NCI-H1105 treated with DMSO at 0.1 percent for 48 hours (cell line): ENCODE measurements at regions not wholly inside any gene's neighbourhood (a gene's known extent, or its start where the extent isn't known, plus 50 kb on each side); places are given as distances from the start of the nearest gene placed in this dataset.
"Not testable (repeated sequence)": the region's sequence is repeated elsewhere in the genome, so short reads cannot be mapped to it uniquely, and the experiment has no call there.

ENCODE experiments used
- DNase-seq: peaks from one replicate; lab custom pipeline; 2025; lab: John Stamatoyannopoulos, UW

DNA sequence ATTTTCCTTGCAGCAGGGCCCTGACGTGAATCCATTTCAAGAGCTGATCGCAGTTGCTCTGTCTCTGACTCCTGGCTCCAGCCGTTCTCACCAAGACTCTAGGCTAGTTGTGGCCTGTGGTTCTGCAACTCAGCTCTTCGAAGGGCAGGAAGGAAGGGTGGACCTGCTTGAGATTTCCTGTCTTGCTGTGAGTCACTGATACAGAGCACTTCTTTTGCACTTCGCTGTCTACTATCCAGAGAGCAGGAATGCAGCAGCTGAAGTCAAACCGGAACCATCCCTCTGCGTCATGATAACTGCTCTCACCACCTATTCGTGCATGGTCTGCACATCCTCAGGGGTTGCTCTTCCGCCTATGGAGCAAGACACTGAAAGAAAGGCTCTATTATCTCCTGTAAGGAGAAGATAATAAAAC is 59.7 kb downstream of the RAP2B start:
- DNase-seq = no peak

DNA sequence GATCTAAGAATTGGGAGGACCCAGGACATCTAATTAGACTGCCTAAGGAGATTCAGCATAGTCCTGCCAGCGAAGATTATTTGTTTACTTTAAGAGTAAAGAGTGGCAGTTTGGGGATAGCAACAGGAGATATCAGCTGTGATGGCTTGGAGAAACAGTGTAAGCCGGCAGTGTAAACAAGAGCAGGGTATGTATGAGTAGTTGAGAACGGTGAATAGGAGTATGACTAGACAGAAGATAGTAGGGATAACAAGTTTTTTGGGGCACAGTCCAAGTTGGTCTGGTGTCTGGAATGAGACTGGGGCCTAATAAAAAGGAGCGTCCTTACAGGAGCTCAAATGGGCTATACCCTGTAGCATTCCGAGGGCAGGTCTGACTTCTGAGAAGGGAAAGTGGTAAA is 64.9 kb downstream of the RAP2B start:
- DNase-seq = not testable (repeated sequence)

DNA sequence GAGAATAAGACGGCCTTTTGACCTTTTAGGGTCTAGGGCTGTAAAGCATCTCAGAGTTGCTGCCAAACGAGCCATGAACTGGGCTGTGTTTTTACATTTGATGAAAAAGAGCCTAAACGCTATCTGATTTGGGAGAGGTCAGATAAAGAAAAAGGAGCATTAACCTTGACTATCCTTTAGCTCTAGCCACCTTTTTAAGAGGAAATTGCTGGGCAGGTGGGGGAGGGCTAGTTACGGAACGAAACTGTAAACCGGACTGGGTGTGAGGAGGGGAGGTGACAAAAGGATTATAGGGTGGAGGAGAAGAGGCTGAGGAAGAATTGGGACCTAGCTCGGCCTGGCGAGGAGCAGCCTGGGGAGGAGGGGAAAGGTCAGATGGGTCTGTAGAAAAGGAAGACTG is 68.4 kb downstream of the RAP2B start:
- not testable (repeated sequence) for DNase-seq

DNA sequence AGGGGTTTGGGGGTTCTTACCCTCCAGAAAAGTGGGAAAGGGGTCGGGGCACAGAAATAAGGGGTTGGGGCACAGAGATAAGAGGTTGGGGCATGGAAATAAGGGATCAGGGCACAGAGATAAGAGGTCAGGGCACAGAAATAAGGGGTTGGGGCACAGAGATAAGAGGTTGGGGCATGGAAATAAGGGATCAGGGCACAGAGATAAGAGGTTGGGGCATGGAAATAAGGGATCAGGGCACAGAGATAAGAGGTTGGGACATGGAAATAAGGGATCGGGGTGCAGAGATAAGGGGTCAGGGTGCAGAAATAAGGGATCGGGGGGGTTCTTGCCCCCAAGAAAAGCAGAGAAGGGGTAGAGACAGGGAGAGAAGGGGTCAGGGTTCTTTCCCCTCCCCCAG is 69.2 kb downstream of the RAP2B start:
- DNase-seq = not testable (repeated sequence)

DNA sequence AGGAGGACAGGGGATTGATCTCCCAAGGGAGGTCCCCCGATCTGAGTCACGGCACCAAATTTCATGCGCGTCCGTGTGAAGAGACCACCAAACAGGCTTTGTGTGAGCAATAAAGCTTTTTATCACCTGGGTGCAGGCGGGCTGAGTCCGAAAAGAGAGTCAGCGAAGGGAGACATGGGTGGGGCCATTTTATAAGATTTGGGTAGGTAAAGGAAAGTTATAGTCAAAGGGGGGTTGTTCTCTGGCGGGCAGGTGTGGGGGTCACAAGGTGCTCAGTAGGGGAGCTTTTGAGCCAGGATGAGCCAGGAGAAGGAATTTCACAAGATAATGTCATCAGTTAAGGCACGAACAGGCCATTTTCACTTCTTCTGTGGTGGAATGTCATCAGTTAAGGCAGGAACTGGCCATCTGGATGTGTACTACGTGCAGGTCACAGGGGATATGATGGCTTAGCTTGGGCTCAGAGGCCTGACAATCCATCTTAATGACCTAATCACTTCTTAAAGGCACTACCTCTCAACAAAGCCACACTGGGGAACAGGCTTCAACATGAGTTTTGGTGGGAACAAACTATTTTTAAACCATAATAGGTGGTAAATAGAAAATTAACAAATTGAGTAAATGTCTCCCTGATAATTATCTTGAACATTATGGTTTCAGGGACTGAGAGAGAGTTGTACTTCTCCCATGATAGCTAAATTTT is 70.2 kb downstream of the RAP2B start:
- DNase-seq = not testable (repeated sequence)

DNA sequence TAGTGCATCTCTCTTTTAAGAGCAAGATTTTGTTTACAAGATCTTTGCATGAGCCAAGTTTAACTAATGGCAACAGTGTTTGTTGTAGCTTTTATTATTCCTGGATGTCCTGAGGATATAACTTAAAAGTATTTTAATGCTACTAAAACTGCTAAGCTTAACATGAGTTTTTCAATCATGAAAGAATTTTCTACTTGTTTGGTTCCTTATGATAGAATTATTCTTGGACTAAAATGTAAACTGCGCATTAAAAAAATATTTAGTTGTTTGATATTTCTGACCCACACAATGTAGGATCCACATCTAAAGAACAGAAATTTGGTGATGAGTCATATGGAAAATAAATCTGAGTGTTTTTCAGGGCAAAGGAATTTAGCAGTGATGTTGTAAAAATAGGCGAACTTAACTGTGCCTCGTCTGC is 70.8 kb downstream of the RAP2B start:
- no peak for DNase-seq

DNA sequence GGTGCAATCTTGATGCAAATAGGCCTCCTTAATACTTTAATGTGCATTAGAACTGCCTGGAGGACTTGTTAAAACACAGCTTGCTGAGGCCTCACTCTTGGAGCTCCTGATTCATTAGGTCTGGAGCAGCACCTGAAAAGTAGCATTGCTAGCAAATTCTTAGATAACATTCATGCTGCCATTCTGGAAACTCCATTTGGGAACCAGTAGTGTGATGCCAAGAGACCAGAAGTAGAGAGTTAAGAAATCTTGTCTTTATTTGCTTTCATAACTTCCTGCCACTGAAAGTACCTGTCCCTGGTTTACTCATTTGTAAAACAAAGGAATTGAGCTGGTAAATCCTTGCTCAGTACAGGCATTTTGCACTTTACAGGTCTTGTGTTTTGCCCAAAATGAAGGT is 72.0 kb downstream of the RAP2B start:
- no peak for DNase-seq

DNA sequence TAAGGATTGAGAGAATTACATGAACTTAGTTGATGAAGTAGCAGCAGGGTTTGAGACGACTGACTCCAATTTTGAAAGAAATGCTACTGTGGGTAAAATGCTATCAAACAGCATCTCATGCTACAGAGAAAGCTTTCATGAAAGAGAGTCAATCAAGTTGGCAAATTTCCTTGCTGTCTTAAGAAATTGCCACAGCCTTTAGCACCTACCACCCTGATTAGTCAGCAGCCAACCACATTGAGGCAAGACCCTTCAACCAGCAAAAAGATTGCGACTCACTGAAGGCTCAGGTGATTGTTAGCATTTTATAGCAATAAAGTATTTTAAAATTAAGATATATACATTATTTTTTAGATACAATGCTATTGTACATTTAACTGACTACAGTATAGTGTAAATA is 80.9 kb downstream of the RAP2B start:
- DNase-seq = no peak

DNA sequence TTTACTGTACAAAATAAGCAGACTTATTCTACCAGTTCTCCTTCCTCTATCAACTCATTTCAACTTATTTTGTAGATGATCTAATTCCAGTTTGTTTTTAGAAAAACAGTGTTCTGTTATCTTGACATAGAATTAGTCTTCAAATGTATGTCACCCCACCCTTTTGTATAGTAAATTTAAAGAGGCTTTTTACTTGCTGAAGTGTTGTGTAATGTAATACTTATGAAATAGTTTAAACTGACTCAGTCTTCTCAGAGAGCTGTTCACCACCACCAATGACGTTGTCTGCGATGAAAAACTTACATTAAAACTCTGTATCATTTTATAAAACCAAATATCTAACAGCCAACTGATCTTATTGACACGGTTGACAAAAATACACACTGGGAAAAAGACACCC is 82.9 kb downstream of the RAP2B start:
- DNase-seq = no peak

DNA sequence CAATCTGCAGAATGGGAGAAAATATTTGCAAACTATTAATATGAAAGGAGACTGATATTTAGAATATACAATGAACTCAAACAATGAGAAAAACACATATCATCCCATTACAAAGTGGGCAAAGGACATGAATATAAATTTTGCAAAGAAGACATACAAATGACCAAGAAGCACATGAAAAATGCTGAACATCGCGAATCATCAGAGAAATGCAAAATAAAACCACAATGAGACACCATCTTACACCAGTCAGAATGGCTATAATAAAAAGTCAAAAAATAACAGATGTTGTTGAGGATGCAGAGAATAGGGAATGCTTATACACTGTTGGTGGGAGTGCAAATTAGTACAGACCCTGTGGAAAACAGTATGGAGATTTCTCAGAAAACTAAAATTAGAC is 83.6 kb downstream of the RAP2B start:
- DNase-seq = no peak

DNA sequence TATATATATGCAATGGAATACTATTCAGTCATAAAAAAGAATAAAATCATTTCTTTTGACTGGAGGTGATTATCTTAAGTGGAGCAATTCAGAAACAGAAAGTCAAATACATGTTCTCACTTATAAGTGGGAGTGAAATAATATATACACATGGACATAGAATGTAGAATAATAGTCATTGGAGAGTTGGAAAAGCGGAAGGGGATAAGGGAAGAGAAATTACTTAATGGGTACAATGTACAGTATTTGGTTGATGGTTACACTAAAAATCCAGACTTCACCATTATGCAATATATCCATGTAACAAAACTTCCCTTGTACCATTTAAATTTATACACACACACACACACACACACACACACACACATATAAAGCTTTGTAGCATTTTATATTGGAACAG is 84.3 kb downstream of the RAP2B start:
- DNase-seq = no peak

DNA sequence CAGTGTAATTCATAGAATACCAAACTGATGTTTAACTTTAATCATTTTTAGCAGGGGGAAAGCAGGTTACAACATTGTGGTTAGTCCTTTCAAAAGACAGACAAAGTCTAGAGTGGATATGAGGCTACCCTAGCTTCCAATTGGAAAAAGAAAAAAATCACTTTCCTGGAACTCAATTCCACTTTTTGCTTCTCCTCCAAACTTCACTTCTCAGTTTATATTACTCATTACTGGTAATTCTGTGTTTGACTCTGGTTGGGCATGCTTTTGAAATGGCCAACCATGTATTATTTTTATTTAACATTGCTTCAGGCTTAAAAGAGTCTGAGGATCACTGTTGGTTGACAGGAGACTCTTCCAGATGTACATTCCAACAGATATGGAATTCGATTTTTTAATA is 84.8 kb downstream of the RAP2B start:
- no peak for DNase-seq

DNA sequence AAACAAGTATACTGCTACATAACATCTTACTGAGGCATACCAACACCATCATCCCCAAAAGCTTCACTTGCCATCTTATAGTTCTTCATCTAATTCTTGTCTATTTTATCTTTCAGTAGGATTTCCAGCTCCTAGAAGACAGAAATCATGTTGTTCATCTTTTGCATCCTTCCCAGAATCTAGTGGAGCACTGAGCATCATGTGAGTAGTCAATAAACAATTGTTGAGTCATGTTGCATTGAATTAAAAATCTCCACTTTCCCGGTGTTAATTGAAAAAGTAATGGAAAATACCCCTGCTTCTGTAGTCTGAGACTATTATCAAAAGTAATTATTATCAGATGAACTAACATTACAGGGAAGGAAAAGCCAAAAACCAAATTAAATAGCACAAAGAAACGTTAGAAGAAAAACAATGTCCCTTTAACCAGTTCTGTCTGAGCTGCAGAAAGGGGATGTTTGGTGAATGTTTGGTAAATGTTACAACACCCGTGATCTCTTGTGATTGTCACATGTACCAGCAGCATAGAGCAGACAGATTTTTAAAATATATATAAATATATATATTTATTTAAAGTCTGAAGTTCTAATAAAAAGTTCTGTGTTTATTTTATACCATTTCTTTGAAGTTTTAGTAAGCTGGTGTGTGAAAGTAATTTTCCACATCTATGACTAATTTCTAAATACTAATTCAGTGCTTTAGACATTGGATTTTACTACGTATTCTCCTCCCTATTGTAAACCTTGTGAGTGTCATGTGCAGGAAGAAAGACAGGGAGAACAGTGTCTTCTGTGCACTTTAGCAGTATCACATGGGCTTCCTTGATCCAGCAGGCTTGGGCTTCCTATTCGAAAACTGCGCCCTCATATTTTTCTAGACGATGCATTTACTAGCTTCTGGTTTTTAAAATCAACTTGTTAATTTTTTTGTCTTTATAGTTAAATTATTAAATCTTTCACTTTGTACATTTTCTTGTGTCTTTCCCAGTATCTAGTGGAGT is 85.6 kb downstream of the RAP2B start:
- DNase-seq = no peak

DNA sequence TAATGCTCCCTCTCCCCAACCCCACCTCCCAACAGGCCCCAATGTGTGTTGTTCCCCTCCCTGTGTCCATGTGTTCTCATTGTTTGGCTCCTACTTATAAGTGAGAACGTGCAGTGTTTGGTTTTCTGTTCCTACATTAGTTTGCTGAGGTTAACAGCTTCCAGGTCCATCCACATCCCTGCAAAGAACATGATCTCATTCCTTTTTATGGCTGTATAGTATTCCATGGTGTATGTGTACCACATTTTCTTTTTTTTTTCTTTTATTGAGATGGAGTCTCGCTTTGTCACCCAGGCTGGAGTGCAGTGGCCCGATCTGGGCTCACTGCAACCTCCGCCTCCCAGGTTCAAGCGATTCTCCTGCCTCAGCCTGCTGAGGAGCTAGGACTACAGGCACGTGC is 86.8 kb downstream of the RAP2B start:
- DNase-seq = not testable (repeated sequence)

DNA sequence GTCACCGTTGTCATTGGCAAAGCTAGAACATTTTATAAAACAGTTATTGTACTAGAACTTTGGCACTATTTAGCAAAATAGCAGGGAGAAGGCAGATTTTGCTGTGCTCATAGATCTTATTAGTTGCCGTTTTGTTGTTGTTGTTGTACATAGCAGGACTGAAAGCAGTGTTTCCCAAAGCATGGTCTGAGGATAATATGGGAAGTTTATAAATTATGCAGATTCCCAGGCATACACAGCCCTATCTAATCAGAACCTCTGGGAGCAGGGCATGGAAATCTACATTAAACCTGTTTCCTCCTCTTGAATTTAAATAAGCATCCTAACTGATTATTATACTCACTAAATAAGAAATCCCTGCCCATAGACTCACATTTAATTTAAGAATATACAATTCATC is 87.9 kb downstream of the RAP2B start:
- DNase-seq = no peak

DNA sequence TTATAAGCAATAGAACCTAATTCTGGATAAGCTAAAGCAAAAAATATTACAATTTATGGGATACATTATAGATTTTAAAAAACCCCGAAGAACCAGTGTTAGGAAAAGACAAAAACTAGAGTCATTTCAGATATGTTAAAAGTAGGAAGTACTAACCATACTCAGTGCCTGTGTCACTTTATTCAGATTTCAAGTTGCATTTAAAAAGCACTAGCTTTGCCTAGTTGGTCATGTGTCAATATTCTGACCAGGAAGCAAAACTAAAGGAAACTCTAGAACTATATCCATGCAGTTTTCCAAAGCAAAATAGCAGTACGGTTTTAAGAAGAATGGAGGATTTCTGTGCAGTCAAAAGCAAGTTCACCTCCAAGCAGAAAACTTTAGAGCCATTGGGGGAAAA is 88.4 kb downstream of the RAP2B start:
- DNase-seq = no peak

DNA sequence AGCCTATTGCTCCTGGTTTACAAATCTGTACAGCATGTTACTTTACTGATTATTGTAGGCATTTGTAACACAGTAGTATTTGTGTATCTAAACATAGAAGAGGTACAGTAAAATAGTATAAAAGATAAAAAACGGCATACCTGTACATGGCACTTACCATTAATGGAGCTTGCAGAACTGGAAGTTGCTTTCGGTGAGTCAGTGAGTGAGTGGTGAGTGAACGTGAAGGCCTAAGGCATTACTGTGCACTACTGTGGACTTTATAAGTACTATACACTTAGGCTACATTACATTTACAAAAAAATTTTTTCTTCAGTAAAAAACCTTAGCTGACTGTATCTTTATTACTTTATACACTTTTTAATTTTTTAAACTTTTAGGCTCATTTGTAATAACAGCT is 90.9 kb downstream of the RAP2B start:
- DNase-seq = no peak

DNA sequence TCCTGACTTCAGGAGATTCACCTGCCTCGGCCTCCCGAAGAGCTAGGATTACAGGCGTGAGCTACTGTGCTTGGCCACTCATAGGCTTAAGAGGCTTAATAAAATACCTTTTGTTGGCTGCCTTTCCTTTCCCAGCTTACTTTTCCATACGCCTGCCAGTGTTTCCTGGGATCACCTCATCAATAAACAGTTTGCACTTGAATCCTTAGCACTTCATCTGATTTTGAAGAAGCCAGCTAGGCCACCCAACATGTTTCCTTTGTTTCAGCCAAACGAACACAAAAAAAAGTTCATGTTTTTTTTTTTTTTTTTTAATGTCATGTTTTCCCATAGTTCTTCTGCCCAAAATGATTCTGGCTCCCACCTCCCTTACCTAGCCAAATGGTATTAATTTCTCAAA is 92.3 kb downstream of the RAP2B start:
- no peak for DNase-seq

DNA sequence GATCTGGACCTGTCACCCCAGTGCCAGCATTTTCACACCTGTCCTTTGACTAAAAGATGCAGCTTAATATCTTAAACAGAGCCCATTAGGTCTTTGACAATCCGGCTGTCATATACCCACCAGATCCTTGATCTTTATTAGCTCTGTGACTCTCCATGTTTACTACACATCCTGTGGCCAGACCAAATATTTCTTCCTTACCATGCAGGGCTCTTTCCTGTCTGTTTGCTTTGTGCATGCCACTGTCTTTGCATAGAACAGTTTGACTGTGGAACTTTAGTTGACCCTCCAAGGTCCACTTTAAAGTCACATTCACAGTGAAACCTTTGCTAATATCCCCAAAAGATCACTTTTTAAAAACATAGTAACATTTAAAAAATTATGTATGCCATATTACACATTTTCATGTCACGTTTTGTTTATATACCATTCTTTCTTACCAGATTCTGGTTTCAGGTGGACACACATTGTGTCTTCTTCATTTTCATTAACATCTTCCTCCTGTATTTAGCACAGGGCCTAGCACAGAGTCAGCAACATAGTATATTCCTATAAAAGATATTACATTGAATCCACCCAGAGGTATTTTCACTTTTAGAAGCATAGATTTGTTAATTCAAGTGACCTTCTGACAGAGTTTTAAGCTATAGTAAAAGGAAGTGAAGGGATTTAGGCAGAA is 95.8 kb downstream of the RAP2B start:
- no peak for DNase-seq

DNA sequence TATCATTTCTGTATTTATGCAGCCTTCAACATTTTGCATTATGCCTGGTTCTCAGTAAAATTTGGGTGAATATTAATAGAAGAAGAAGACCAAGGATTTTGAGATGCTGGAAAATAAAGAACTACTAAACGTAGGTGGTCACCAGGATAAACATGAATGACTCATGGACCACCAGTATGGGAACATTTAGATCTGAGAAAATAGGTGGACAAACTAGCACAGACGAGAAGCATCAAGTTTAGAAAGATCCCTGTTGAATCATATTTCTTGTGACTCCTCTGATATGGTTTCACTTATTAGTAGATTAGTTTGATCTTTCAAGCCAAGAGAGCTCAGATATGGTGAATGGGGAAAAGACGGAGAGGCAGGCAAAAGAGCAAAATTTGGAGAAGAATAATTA is 97.9 kb downstream of the RAP2B start:
- DNase-seq = no peak

DNA sequence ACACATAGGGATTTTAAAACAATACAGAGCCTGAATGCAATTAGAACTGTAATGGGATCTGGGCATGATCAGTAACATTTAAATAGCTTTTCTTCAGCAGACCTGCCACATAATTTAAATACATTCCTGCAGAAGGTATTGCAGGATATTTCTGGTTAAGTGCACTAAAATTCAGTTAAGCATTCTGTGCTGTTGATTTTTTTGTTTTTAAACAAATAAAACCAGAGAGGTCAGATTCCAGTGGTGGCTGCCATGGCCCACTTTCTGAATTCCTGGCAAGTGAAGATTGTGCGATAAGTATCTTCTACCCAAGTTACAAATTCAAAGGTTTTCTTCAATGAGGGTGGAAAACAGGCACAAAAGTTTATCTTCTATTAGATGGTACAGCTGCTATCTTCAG is 98.7 kb downstream of the RAP2B start:
- no peak for DNase-seq

DNA sequence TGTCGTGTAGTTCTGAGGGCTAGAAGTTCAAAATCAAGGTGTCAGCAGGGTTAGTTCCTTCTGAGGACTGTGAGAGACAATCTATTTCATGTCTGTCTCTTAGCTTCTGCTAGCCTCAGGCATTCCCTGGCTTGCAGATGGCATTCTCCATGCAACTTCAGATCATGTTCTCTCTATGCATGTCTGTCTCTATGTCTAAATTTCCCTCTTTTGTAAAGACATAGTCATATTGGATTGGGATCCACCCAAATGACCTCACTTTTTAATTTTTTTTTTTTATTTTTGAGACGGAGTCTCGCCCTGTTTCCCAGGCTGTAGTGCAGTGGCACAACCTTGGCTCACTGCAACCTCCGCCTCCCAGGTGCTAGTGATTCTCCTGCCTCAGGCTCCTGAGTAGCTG is 104.6 kb downstream of the RAP2B start:
- DNase-seq = no peak
